Neural crest cell (in vitro differentiated cells): ENCODE measurements at regions not wholly inside any gene's neighbourhood (a gene's known extent, or its start where the extent isn't known, plus 50 kb on each side); places are given as distances from the start of the nearest gene placed in this dataset.

Source experiments
- DNase-seq: peaks from one replicate; pipeline ENCODE4 v3.0.0; 2021; ENCODE audit warnings: low read depth, mixed read lengths, low spot score
- H3K27ac Mint-ChIP-seq: one replicate; pipeline ENCODE4 v1.8.0; 2021; ENCODE audit warnings: mild to moderate bottlenecking, mixed read lengths; ENCODE audit not compliant: unreplicated experiment
- H3K27me3 Mint-ChIP-seq: 2 replicates; pipeline ENCODE4 v1.8.0; 2021; ENCODE audit warnings: low read depth, mild to moderate bottlenecking, mixed read lengths
- H3K36me3 Mint-ChIP-seq: 2 replicates; pipeline ENCODE4 v1.8.0; 2021; ENCODE audit warnings: low read depth, mild to moderate bottlenecking, mixed read lengths
- H3K4me1 Mint-ChIP-seq: 2 replicates; pipeline ENCODE4 v1.8.0; 2021; ENCODE audit warnings: mixed read lengths
- H3K4me3 Mint-ChIP-seq: one replicate; pipeline ENCODE4 v1.8.0; 2021; ENCODE audit warnings: mild to moderate bottlenecking, mixed read lengths
- H3K9me3 Mint-ChIP-seq: 2 replicates; pipeline ENCODE4 v1.8.0; 2021; ENCODE audit warnings: mixed read lengths
- CTCF ChIP-seq: fragments of 200-600 bp; sonication (generic); conservative IDR thresholded peaks from 2 replicates; pipeline ENCODE4 v1.5.0; 2021; ENCODE audit warnings: antibody characterized with exemption, mild to moderate bottlenecking

DNA sequence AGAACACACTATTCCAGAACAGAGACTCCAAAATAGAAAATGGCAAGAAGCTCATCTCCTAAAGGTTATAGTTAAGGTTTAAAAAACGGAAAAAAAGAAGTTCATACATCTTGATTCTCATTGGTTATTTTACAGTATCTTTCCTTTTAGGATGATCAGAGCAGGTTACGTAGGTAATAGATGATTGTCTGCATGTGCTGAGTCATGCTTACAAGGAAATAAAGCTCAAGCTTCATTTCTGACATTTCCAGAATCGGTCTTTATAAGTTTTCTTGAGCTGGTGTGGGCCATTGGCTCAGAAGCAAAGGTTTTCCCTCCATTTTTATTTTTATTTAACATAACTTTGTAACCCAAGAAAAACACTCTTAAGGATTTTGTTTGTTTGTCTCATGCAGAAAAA, 1030.3 kb upstream of the CDH8 start:
- DNase-seq = no peak

GRCh38 chr16:63061319-63061718, 1025.1 kb upstream of the CDH8 start:
- DNase-seq = no peak
- Mint-ChIP-seq H3K4me1 (peaks cover 9% of the 10 kb centered on the region), H3K27me3 (no peaks in the 10 kb centered on the region), H3K27ac (no peak overlapping the region), H3K4me3 (no peak overlapping the region), H3K9me3 (peaks cover 2% of the 10 kb centered on the region), H3K36me3 (no peaks in the 10 kb centered on the region)
- TF ChIP-seq CTCF = no peak

More for the DNA sequence above, 1030.3 kb upstream of the CDH8 start:
- Mint-ChIP-seq H3K36me3 (no peaks in the 10 kb centered on the region), H3K27ac (no peak overlapping the region), H3K4me1 (peaks cover 14% of the 10 kb centered on the region), H3K4me3 (no peak overlapping the region), H3K27me3 (no peaks in the 10 kb centered on the region), H3K9me3 (peaks cover 2% of the 10 kb centered on the region)
- no peak for TF ChIP-seq CTCF

GRCh38 chr16:63059676-63060075, 1023.4 kb upstream of the CDH8 start:
- H3K27me3 Mint-ChIP-seq = no peaks in the 10 kb centered on the region
- no peaks in the 10 kb centered on the region for H3K4me1 Mint-ChIP-seq
- H3K9me3 Mint-ChIP-seq = peaks cover 2% of the 10 kb centered on the region
- TF ChIP-seq CTCF = no peak
- H3K27ac Mint-ChIP-seq = no peak overlapping the region
- H3K36me3 Mint-ChIP-seq = no peaks in the 10 kb centered on the region
- H3K4me3 Mint-ChIP-seq = no peak overlapping the region
- no peak for DNase-seq

GRCh38 chr16:63057341-63057740, 1021.1 kb upstream of the CDH8 start:
- H3K36me3 Mint-ChIP-seq = no peaks in the 10 kb centered on the region
- no peaks in the 10 kb centered on the region for H3K4me1 Mint-ChIP-seq
- no peak for DNase-seq
- H3K27me3 Mint-ChIP-seq = no peaks in the 10 kb centered on the region
- no peak overlapping the region for H3K27ac Mint-ChIP-seq
- H3K4me3 Mint-ChIP-seq = no peak overlapping the region
- TF ChIP-seq CTCF = no peak
- peaks cover 2% of the 10 kb centered on the region for H3K9me3 Mint-ChIP-seq

GRCh38 chr16:63050391-63050790, 1014.2 kb upstream of the CDH8 start:
- Mint-ChIP-seq H3K27ac (no peak overlapping the region), H3K9me3 (no peaks in the 10 kb centered on the region), H3K27me3 (no peaks in the 10 kb centered on the region), H3K4me1 (no peaks in the 10 kb centered on the region), H3K36me3 (no peaks in the 10 kb centered on the region), H3K4me3 (no peak overlapping the region)
- no peak for TF ChIP-seq CTCF
- no peak for DNase-seq
